WTC11 (cell line): ENCODE measurements at regions not wholly inside any gene's neighbourhood (a gene's known extent, or its start where the extent isn't known, plus 50 kb on each side); places are given as distances from the start of the nearest gene placed in this dataset.

ENCODE experiments used
- ATAC-seq: fragments of 200-7000 bp; cut with Tn5 transposase; 2 replicates; pipeline ENCODE4 v1.10.0; 2021; ENCODE audit warnings: mild to moderate bottlenecking, moderate library complexity
- CTCF ChIA-PET: fragments of 300-600 bp; sonication (Branson Sonifier 250); formaldehyde crosslinking; loops from one replicate; lab custom pipeline; 2021; ENCODE audit warnings: antibody characterized with exemption; lab: Charles Lee
- POLR2A ChIA-PET: fragments of 350-600 bp; sonication (Branson Sonifier 250); formaldehyde crosslinking; loops from one replicate; lab custom pipeline; 2021; ENCODE audit warnings: antibody characterized with exemption; lab: Charles Lee
- DNase-seq: peaks from one replicate; pipeline ENCODE4 v3.0.0; 2021; ENCODE audit warnings: low spot score
- H3K27ac Mint-ChIP-seq: 2 replicates; pipeline ENCODE4 v1.8.0; 2021; ENCODE audit warnings: mixed read lengths
- H3K27me3 Mint-ChIP-seq: 2 replicates; pipeline ENCODE4 v1.8.0; 2021; ENCODE audit warnings: low read depth, mild to moderate bottlenecking, moderate library complexity, mixed read lengths
- H3K36me3 Mint-ChIP-seq: 2 replicates; pipeline ENCODE4 v1.8.0; 2021; ENCODE audit warnings: mixed read lengths
- H3K4me1 Mint-ChIP-seq: 2 replicates; pipeline ENCODE4 v1.8.0; 2022; ENCODE audit warnings: mixed read lengths
- H3K4me3 Mint-ChIP-seq: 2 replicates; pipeline ENCODE4 v1.8.0; 2021; ENCODE audit warnings: mild to moderate bottlenecking, moderate library complexity, mixed read lengths
- H3K9me3 Mint-ChIP-seq: 2 replicates; pipeline ENCODE4 v1.8.0; 2021; ENCODE audit warnings: mixed read lengths
- AR ChIP-seq: fragments of 250-450 bp; sonication (Bioruptor Pico); IDR thresholded peaks from 2 replicates; pipeline ENCODE4 v1.9.0; 2021; ENCODE audit warnings: mild to moderate bottlenecking
- CDX4 ChIP-seq: fragments of 250-450 bp; sonication (Bioruptor Pico); IDR thresholded peaks from 2 replicates; pipeline ENCODE4 v1.9.0; 2021; ENCODE audit warnings: moderate library complexity, mild to moderate bottlenecking, inconsistent platforms, borderline replicate concordance
- CREB1 ChIP-seq: sonication (generic); formaldehyde crosslinking; IDR thresholded peaks from 2 replicates; pipeline ENCODE4 v1.8.0; 2023; ENCODE audit warnings: mild to moderate bottlenecking, missing genetic modification reagents
- CREM ChIP-seq: sonication (generic); formaldehyde crosslinking; IDR thresholded peaks from 2 replicates; pipeline ENCODE4 v1.8.1; 2022; ENCODE audit warnings: mild to moderate bottlenecking, missing genetic modification reagents, moderate library complexity
- FOXJ3 ChIP-seq: sonication (generic); formaldehyde crosslinking; IDR thresholded peaks from 2 replicates; pipeline ENCODE4 v1.9.0; 2021; ENCODE audit warnings: missing genetic modification reagents, mild to moderate bottlenecking, borderline replicate concordance
- FOXP1 ChIP-seq: sonication (generic); formaldehyde crosslinking; IDR thresholded peaks from 2 replicates; pipeline ENCODE4 v1.8.0; 2022; ENCODE audit warnings: missing genetic modification reagents, mild to moderate bottlenecking, moderate library complexity, borderline replicate concordance
- JAZF1 ChIP-seq: fragments of 250-450 bp; sonication (Bioruptor Pico); IDR thresholded peaks from 2 replicates; pipeline ENCODE4 v1.9.0; 2021; ENCODE audit warnings: moderate library complexity, mild to moderate bottlenecking, inconsistent platforms
- JUN ChIP-seq: sonication (generic); formaldehyde crosslinking; IDR thresholded peaks from 2 replicates; pipeline ENCODE4 v1.8.0; 2023; ENCODE audit warnings: mild to moderate bottlenecking, missing genetic modification reagents
- KAT7 ChIP-seq: sonication (generic); formaldehyde crosslinking; IDR thresholded peaks from 2 replicates; pipeline ENCODE4 v1.8.1; 2023; ENCODE audit warnings: missing genetic modification reagents, mild to moderate bottlenecking, borderline replicate concordance
- NFYB ChIP-seq: sonication (generic); formaldehyde crosslinking; conservative IDR thresholded peaks from 2 replicates; pipeline ENCODE4 v1.8.0; 2022; ENCODE audit warnings: low read depth, missing genetic modification reagents
- NR1H2 ChIP-seq: sonication (generic); formaldehyde crosslinking; IDR thresholded peaks from 2 replicates; pipeline ENCODE4 v1.9.0; 2021; ENCODE audit warnings: mild to moderate bottlenecking, moderate library complexity, missing genetic modification reagents
- TCF7 ChIP-seq: sonication (generic); formaldehyde crosslinking; IDR thresholded peaks from 2 replicates; pipeline ENCODE4 v1.8.0; 2022; ENCODE audit warnings: mild to moderate bottlenecking, low read depth, missing genetic modification reagents, moderate library complexity
- TEAD4 ChIP-seq: sonication (generic); formaldehyde crosslinking; IDR thresholded peaks from 2 replicates; pipeline ENCODE4 v1.8.0; 2022; ENCODE audit warnings: mild to moderate bottlenecking, missing genetic modification reagents
- TP53 ChIP-seq: sonication (generic); formaldehyde crosslinking; IDR thresholded peaks from 2 replicates; pipeline ENCODE4 v1.8.1; 2023; ENCODE audit warnings: mild to moderate bottlenecking, missing genetic modification reagents
- ZNF121 ChIP-seq: sonication (generic); formaldehyde crosslinking; IDR thresholded peaks from 2 replicates; pipeline ENCODE4 v1.8.0; 2023; ENCODE audit warnings: missing genetic modification reagents
- ZNF232 ChIP-seq: sonication (generic); formaldehyde crosslinking; IDR thresholded peaks from 2 replicates; pipeline ENCODE4 v1.8.0; 2022; ENCODE audit warnings: mild to moderate bottlenecking, missing genetic modification reagents
- ZNF281 ChIP-seq: sonication (generic); formaldehyde crosslinking; IDR thresholded peaks from 2 replicates; pipeline ENCODE4 v1.8.0; 2023; ENCODE audit warnings: mild to moderate bottlenecking, missing genetic modification reagents
- ZNF317 ChIP-seq: sonication (generic); formaldehyde crosslinking; IDR thresholded peaks from 2 replicates; pipeline ENCODE4 v1.8.1; 2023; ENCODE audit warnings: low read depth, mild to moderate bottlenecking, moderate library complexity, missing genetic modification reagents, borderline replicate concordance
- ZNF416 ChIP-seq: fragments of 250-450 bp; sonication (Bioruptor Pico); IDR thresholded peaks from 2 replicates; pipeline ENCODE4 v1.9.0; 2021; ENCODE audit warnings: mild to moderate bottlenecking, inconsistent platforms
- ZNF425 ChIP-seq: fragments of 250-450 bp; sonication (Bioruptor Pico); conservative IDR thresholded peaks from 2 replicates; pipeline ENCODE4 v1.9.0; 2021; ENCODE audit warnings: mild to moderate bottlenecking
- ZNF671 ChIP-seq: fragments of 250-450 bp; sonication (Bioruptor Pico); IDR thresholded peaks from 2 replicates; pipeline ENCODE4 v1.8.0; 2021; ENCODE audit warnings: mild to moderate bottlenecking
- TF ChIP-seq, protein P1 (sequence below): sonication (generic); formaldehyde crosslinking; conservative IDR thresholded peaks from 2 replicates; pipeline ENCODE4 v1.8.1; 2022; ENCODE audit warnings: mild to moderate bottlenecking, missing genetic modification reagents
- TF ChIP-seq, protein P2 (sequence below): sonication (generic); formaldehyde crosslinking; IDR thresholded peaks from 2 replicates; pipeline ENCODE4 v1.8.0; 2022; ENCODE audit warnings: missing genetic modification reagents
- TF ChIP-seq, protein P3 (sequence below): sonication (generic); formaldehyde crosslinking; IDR thresholded peaks from 2 replicates; pipeline ENCODE4 v1.8.1; 2022; ENCODE audit warnings: missing genetic modification reagents, borderline replicate concordance

DNA sequence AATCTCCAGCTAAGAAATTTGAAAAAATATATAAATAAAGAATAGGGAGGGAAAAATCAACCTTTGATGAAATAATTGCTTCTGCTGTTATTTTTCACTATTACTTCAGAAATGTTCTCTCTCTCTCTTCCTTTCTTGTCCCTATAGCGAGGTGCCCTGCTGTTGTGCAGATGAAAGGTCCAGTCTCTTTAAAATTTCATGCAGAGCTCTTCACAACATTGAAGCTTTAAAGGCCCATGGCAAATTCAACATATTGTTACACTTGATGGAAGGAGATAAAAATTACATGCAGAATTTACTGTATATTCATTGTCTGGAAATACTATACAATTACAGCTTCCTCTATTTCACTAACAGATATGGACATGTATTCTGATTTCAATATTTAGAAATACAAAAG is 86.4 kb upstream of the PSMD7 start (continued):
- no peak for TF ChIP-seq ZNF281 (CRISPR knock-in tag)
- TF ChIP-seq CDX4 (CRISPR knock-in tag) = no peak
- no peak for TF ChIP-seq CREM
- no peak for TF ChIP-seq TEAD4 (CRISPR knock-in tag)
- TF ChIP-seq, protein P1, sequence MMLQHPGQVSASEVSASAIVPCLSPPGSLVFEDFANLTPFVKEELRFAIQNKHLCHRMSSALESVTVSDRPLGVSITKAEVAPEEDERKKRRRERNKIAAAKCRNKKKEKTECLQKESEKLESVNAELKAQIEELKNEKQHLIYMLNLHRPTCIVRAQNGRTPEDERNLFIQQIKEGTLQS (CRISPR knock-in tag) = no peak
- no peak for TF ChIP-seq ZNF121
- no peak for TF ChIP-seq CREB1 (CRISPR knock-in tag)
- TF ChIP-seq ZNF425 (CRISPR knock-in tag) = no peak
- TF ChIP-seq AR = no peak
- TF ChIP-seq FOXP1 = no peak

DNA sequence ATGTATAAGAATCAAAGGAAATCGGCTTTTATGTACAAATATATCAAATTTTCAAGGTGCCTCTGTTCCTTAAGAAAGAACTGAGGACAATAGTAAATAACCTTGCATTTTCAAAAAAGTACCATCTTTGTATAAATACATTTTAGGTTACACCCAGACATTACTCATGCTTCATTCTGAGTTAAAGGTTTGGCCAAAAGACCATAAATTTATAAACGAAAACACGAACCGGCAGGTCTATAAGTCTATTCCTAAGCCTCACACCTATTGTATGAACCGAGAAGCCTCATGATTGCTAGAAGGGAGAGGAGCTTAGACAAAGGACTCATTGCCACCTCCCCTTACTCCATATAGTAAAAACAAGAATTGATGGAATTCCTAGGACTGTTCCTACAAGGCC is 94.6 kb upstream of the PSMD7 start:
- Mint-ChIP-seq H3K27ac (no peak overlapping the region), H3K27me3 (no peaks in the 10 kb centered on the region), H3K9me3 (peaks cover 4% of the 10 kb centered on the region; the same call in 1 of the 2 replicates), H3K36me3 (no peaks in the 10 kb centered on the region), H3K4me3 (no peak overlapping the region), H3K4me1 (no peaks in the 10 kb centered on the region)
- DNase-seq = no peak
- ChIA-PET CTCF (no interaction called here), POLR2A (no interaction called here)
- no peak for ATAC-seq
- TF ChIP-seq CREM = no peak
- TF ChIP-seq, protein P2, sequence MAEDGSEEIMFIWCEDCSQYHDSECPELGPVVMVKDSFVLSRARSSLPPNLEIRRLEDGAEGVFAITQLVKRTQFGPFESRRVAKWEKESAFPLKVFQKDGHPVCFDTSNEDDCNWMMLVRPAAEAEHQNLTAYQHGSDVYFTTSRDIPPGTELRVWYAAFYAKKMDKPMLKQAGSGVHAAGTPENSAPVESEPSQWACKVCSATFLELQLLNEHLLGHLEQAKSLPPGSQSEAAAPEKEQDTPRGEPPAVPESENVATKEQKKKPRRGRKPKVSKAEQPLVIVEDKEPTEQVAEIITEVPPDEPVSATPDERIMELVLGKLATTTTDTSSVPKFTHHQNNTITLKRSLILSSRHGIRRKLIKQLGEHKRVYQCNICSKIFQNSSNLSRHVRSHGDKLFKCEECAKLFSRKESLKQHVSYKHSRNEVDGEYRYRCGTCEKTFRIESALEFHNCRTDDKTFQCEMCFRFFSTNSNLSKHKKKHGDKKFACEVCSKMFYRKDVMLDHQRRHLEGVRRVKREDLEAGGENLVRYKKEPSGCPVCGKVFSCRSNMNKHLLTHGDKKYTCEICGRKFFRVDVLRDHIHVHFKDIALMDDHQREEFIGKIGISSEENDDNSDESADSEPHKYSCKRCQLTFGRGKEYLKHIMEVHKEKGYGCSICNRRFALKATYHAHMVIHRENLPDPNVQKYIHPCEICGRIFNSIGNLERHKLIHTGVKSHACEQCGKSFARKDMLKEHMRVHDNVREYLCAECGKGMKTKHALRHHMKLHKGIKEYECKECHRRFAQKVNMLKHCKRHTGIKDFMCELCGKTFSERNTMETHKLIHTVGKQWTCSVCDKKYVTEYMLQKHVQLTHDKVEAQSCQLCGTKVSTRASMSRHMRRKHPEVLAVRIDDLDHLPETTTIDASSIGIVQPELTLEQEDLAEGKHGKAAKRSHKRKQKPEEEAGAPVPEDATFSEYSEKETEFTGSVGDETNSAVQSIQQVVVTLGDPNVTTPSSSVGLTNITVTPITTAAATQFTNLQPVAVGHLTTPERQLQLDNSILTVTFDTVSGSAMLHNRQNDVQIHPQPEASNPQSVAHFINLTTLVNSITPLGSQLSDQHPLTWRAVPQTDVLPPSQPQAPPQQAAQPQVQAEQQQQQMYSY (CRISPR knock-in tag) = no peak
- TF ChIP-seq FOXJ3 (CRISPR knock-in tag) = no peak
- TF ChIP-seq JUN = no peak
- no peak for TF ChIP-seq ZNF416 (CRISPR knock-in tag)
- no peak for TF ChIP-seq ZNF671
- TF ChIP-seq, protein P3, sequence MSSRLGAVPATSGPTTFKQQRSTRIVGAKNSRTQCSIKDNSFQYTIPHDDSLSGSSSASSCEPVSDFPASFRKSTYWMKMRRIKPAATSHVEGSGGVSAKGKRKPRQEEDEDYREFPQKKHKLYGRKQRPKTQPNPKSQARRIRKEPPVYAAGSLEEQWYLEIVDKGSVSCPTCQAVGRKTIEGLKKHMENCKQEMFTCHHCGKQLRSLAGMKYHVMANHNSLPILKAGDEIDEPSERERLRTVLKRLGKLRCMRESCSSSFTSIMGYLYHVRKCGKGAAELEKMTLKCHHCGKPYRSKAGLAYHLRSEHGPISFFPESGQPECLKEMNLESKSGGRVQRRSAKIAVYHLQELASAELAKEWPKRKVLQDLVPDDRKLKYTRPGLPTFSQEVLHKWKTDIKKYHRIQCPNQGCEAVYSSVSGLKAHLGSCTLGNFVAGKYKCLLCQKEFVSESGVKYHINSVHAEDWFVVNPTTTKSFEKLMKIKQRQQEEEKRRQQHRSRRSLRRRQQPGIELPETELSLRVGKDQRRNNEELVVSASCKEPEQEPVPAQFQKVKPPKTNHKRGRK (CRISPR knock-in tag) = no peak
- TF ChIP-seq ZNF232 (CRISPR knock-in tag) = no peak
- no peak for TF ChIP-seq KAT7 (CRISPR knock-in tag)
- TF ChIP-seq ZNF317 = no peak
- no peak for TF ChIP-seq TP53 (CRISPR knock-in tag)
- no peak for TF ChIP-seq TCF7 (CRISPR knock-in tag)
- no peak for TF ChIP-seq NR1H2 (CRISPR knock-in tag)
- no peak for TF ChIP-seq CREB1 (CRISPR knock-in tag)
- no peak for TF ChIP-seq NFYB (CRISPR knock-in tag)
- no peak for TF ChIP-seq JAZF1 (CRISPR knock-in tag)
